Activated CD4-positive, CD25-positive, alpha-beta regulatory T cell treated with anti-CD3 and anti-CD28 coated beads, Interleukin-2, amount 50 U/mL, for 16 hours (primary cell): ENCODE measurements at regions not wholly inside any gene's neighbourhood (a gene's known extent, or its start where the extent isn't known, plus 50 kb on each side); places are given as distances from the start of the nearest gene placed in this dataset.

Experiments
- DNase-seq: peaks from one replicate; pipeline ENCODE4 v3.0.0-alpha.2; 2020; ENCODE audit warnings: low read depth, low spot score

DNA sequence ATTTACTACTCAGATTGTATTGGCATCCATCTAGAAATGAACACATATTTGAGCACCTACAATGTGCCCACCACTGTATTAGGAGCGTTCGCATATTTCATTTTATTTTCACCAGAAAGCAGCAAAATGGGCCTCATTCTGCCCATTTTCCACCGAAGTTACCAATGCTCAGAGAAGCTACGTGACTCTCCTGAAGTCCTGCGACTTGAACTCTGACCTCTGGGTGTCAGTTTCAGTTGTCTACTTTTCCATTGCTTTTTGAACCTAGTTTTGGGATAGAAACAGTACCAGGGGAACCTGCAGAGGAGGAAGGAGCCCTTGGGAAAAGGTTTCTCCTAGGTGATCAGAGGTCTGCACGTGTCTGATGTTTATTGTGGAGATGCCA is 139.1 kb upstream of the SDK2 start:
- DNase-seq, result no peak

DNA sequence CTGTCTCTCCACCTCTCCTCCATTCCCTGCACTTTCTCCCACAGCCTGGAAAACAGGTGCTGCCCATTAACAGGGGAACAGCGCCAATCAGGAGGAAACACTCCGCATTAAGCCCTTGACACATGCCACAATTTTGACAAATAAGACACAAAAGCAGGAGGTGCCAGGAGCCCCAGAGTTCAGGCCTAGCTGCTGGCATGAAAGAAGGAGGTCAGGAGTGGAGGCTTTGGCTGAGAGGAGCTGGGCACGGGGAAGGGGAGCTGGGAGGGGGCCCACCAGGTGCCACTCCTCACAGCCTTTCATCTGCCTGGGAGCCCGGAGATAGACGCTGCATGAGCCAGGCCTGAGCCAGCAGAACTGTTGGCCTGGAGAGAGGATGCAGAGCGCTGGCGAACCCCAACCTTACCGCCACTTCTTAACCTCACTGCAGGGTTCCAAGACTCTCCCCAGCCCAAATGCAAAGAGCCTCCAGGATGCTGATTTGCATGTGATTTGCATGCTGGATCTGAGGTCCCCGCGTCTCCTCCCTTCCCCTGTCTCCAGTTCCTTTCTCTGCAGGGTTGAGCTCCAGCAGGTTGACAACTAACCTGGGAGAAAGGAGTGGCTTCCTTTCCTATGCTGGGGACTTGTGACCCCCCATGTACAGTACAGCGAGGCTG is 139.8 kb upstream of the SDK2 start:
- no peak for DNase-seq

DNA sequence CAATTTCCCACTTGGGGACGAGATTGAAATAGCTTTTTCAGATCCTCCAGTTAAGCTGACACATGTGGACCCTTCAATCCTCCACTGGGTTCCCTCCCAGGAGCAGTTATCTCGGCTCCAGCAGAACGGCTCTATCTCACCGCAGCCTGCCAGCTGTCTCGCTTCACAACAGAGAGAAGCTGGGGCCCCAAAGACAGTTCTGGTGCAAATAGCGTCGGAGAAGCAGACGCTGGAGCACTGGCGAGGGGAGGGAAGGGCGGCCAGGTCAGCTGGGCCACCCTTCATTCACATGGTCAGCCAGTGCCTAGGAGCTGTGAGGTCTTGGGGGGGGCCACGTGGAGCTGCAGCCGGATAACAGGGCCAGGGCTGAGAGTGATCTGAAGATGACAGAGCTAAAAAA is 141.3 kb upstream of the SDK2 start:
- no peak for DNase-seq

DNA sequence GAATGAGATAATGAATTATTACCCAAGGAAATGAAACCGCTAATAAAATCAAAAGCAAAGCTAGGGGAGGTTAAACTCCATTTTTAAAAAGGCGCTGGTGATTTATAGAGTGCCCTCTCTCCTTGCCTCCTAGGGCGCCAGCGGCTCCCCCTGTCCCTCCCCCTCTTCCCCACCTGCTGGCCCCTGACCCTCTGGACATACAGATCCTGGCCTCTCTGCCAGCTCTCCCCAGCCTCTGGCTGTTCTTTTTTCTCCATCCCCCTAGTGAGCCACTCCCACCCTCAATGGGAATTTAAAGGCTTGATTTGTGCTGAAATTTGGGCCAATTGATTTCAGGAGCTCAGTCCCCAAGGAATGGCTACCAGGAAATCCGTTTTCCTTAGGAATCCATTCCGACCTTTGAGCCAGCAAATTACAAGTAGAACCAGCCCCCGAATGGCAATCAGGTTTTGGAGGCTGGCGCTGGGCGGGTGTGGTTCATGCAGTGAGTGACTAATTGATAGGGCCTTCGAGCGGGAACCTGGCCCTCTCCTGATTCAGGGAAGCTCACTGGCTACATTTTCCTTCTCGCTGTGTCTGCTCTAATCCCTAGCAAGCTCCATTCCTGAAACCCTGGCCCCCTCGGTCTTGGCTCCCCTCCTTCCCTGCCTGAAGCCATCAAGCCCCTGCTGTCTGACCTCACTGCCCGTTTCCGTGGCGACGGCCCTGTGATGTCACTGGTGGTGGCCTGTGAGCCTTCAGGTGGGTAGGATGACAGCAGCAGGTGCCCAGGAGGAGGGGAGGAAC is 141.9 kb upstream of the SDK2 start:
- no peak for DNase-seq

DNA sequence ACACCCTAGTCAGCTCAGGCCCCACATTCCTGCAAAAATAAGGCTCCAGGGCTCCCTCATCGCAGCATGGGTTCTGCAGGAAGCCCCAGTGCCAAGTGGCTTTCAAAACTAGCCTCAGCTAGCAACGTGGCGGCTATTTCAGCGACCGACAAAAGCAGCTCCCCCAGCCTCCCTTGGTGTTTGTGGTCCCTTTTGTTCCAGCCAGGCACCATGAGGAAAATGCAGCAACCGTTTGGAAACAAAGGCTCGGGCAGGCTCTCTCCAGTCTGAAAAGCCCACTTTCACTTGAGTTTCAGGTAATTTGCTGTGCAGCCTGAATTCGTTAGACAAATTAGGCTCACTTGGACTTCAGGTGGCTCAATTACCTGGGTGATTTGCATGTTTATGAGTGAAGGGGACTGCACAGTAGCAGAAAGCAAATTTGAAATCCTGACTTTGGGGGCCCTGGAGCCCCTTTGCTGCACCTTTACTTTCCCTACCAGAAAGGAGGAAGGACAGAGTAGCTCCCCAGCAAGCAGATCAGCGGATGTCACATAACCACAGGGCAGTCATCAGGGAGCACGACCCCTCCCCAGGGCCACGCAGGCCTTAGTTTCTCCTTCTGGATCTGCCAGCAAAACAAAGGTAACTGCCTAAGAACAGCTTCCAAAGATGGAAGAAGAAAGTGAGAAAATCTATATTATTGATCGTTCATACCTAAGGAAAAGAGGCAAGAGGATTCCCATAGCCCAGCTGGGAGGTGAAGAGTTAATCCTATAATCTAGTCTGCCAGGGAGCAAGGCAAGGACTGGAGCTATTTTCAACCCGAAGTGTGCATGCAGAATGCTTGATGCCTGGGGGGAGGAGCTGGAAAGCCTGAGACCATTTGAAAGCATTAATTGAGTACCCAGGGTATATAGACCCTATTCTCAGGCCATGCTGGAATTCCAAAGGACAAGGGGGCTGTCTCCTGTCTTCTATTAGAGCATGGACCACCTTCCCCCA is 143.1 kb upstream of the SDK2 start:
- DNase-seq, result no peak

DNA sequence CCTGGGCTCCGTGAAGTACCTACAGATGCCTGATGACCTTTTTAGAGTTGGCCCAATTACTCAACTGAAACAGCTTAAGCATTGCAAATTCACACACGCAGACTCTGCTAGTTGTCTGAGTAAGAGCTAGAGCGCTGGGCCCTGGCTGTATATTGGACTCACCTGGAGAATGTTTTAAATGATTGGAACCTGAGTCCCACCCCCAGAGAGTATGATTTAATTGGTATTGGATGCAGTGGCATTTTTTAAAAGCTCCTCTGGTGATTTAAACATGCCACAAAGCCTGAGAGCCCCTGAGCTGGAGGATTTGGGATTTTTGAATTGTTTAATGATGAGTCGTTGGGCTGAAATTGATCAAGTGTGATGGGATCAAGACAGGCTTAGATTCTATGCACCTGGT is 143.9 kb upstream of the SDK2 start:
- no peak for DNase-seq

DNA sequence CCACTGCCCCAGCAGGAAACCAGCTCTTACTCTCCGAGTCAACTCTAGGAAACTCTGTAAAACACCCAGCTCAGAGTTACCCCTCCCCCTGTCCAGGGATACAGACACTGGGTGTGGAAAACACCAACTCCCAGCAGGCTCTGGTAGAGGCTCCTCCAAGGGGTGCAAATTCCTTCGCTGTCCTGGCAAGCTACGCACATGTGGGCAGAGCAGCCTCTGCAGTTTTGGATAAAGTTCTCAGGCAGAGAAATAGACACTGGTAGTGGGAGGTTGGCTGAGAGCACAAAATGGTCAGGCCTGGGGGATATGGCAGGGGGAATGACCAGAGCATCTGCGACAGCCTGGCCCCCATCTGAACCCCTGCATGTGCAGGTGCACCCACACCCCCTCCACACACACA is 146.9 kb upstream of the SDK2 start:
- no peak for DNase-seq

DNA sequence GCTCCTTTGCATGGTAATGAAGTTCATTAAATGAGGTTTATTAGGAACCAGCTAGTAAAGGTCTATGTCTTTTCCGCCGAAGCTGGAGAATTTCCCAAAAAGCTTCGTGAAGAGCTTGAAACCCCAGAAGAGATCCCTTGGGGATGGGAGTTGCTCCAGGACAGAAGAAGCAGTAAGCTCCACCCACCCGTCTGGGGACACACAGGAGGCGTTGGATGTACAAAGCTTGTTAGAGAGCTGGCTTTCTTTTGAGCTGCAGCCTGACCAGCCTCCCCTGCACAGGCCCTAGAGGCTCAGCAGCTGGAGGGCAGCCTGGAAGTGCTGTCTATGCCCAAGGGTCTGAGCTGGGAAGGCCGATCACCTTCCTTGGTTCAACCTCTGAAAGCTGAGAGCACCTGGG is 147.4 kb upstream of the SDK2 start:
- DNase-seq, result no peak

DNA sequence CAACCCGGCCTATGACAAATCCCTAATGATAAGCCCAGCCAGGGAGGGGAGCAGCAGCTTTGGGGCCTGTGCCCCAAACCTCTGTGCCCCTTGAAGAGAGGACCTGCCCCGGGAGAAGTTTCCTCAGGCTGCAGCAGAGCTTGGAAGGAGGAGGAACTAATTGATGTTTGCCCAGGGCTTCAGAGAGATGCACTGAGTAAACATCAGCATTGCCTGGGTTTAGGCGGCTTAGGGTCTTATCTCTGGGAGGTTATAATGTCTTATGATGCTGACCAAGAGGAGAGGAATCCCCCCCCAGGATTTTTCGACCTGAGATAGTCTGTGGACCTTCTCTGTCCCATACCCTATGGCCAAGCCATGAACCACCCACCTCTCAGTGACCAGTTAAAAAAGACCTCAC is 148.7 kb upstream of the SDK2 start:
- DNase-seq, result no peak

DNA sequence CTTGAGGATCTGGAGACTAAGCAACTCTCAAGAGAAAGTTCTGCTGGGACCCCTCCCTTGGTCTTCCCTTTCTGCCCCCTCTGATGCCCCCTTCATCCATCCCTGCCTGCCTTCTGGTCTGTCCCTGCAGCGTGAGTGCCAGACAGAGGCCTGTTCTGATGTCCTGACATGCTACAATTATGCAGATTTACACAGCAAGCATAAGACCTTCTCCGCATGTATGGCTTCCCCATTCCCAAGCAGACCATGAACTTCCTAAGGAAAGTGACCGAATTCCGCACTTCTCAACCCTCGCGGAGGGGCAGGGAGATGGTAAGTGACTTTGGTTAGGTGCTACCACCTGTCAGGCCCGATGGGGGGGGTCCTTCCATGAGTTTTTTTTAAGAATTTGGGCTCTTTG is 150.1 kb upstream of the SDK2 start:
- DNase-seq, result no peak

DNA sequence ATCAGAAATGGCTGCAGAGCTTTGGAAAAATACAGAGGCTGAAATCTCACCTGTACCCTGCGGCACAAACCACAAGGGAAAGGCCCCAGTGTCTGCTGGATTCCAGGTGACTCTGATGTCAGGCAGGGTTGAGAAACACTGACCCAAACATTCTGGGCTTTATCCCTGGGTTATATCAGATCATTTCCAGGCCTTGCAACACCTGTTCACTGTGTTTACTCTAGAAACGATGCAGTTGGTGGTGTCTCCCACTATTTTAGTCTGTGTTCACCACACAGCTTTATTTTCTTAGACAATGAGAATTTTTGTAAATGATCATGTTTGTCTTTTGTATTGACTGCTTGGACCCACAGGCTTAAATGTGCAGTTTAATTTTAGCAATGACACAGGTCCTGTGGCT is 151.5 kb upstream of the SDK2 start:
- no peak for DNase-seq

DNA sequence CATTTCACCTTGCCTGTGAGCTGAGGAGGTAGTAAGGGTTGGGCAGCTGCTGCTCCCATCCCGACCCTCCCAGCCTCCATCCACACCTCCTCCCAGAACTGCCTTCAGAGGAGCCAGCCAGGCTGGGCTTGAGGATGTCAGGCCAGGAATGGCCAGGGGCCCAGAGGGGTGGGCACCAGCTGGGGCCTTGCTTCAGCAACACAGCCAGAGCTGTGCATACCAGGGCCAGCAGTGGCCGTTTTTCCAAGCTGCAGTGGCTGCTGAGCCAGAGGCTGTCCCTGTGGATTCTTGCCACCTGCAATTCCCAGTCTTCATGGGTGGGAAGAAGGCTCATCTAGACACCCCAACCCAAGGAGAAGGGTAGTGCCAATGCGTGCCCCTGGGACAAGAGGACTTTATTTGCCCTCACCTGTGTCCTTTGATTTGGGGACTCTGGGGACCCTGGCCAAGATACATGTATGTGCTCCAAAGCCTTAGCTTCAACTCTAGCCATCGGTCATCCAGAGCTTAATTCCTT is 153.4 kb upstream of the SDK2 start:
- no peak for DNase-seq

DNA sequence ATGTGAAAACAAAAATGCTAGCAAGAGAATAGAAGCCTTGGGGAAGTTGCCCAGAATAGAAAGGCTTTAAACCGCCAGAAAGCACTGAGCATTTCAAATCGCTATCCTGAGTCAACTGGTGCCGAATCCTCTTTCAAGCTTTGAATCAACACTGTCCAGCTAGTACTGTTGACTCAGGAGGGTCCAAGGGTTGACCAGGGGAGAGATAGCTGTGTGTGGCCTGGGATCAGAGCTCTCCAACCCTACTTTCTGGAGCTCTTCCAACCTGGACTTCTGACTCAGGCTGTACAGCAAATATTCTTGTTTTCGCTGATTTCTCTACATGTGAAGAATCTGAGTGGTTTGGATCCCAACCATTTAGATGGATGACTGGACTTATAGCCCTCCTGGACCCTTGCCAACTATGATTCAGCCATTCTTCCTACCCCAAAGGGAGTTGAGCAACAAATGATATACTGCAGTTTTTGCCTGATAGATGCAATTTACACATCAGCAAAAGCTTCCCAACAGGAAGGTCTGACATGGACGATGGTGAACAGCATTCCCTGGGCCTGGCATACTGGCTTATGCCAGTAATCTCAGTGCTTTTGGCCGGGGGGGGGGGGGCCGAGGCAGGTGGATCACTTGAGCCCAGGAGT is 154.0 kb upstream of the SDK2 start:
- no peak for DNase-seq

DNA sequence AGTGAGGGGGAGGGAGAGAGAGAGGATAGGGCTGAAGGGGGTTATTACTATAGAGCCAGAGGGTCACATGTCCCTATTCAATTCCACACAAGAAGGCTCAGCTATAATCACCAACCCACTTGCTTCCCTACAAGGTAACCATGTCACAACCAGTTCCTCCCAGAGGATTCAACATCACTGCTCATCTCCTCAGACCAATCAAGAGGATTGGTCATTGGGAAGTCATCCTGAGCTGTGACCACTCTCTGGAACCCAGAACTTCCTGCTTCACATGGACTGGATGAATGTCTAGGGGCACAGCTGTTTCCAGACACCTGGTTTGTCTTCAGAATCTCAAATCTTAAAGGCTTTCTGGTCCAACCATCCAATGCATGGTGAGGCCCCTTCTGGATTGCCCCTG is 154.9 kb upstream of the SDK2 start:
- DNase-seq, result no peak

DNA sequence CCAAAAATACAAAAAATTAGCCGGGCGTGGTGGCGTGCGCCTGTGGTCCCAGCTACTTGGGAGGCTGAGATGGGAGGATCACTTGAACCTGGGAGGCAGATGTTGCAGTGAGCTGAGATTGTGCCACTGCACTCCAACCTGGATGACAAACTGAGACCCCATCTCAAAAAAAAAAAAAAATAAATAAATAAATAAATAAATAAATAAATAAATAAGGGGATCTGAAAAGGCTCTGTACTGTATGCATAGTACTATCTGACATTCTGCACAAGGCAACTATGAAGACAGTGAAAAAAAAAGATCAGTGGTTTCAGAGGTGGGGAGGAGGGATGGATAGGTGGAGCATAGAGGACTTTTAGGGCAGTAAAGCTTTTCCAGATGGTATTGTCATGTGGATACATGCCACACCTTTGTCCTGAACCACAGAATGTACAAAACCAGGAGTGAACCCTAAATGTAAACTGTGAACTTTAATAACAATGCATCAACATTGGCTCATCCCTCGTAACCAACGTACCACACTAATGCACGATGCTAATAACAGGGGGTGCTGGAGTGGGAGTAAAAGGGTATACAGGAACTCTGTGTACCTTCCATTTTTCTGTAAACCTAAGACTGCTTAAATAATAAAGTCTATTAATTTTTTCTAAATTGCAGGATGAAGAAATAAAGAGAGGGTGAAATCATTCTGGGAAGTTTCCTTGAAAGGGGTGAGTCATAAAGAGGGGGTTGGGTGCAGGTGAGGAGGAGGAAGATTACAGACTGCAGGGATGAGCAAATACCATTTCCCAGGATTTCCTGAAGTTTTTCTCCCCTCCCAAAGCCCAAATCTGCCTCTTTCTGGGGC is 155.8 kb upstream of the SDK2 start:
- no peak for DNase-seq

DNA sequence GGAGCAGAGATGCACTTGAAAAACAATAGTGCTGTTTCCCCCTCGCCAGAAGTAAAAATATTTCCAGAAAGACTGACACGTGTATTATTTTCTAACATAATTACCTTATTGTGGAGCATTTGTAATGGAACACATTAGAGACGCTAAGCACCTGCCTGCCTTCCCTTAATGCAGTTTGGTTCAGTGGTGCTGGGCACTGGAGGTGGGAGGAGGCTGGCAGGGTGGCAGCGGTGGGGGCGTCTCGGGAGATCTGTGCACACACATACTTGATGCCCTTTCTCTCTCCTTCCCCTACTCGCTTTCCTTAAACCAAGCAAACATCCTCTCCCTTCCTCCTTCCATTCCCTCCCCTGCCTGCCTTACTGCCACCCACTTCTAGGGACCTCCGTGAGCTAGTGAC is 156.6 kb upstream of the SDK2 start:
- no peak for DNase-seq

DNA sequence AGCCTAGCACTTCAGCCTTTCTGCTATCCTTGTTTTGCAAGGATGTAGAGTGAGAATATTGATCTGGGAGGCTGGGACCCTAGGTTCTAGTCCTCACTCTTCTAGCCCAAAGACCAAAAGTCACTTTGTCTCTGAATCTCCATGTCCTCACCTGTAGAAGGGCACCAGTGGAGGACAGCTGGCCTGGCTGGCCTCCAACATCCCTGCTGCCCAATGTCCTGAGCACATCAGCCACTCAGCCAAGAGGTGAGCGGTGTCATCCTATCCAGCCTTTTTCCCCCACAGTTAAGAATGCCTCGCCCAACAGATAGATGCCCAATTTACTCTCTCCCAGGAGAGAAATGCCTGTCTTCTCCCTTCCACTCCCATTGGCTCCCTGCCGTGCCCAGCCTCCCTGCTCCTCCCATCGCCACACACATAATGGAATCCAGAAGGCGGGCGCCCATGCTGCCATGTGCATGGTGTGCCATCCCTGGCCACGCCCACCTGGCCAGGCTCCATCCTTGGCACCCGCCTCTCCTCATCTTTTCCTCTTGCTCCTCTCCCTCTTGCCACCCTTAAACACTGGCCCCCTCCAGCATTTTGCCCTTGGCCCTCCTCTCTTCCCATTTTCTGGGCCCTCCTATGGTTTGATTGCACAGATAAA is 157.3 kb upstream of the SDK2 start:
- no peak for DNase-seq

DNA sequence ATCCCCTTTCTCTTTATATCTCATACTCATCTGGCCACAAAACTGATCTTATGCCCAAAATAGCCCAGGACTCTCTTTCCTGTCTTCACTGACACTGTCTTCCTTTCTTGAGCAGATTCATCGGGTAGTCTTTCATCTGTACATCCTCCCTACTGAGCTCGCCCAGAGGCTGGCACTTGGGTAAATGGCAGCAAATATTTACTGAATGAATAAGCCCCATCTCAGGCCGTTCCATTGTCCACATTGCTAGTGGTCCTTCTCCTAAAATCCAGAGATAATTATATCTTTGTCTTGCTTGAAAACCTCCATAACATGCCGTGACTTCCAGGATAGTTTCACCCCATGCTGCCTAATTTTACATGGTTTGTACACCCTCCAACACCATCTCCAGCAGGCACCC is 158.1 kb upstream of the SDK2 start:
- no peak for DNase-seq

DNA sequence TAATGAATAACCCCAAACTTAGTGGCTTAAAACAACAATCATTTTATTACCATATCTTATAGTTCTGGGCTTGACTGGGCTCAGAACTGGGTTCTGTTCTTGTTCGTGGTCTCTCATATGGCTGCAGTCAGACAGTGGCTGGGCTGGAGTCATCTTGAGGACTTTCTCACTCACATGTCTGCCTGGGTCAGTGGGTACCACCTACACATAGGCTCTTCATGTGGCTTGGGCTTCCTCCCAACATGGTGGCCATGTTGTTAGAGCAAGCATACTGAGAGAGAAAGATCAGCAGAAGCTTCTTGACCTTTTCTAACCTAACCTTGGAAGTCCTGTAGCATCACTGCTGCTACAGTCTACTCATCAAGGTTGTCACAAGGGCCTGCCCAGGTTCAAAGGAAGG is 158.6 kb upstream of the SDK2 start:
- no peak for DNase-seq

DNA sequence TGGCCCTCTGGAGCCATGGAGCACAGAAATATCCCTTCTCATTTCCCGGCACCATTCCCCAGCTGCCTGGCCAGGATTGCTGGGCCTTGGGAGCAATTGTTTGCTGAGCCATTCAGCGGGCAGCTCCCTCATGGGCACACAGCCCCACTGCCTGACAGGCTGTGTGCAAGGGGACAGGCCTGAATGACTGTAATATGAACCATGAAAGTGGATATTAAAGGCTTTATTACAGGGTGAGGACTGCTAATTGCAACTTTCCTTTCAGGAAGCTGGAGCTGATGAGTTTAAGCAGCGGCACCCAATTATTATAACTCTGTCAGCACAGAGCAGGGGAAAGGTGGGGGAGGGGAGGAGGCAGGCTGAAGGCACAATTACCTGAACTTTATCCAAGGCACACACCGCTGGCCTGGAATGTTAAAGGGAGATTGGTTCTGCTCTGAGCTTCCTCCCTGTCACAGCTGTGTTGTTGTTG is 159.8 kb upstream of the SDK2 start:
- no peak for DNase-seq
